Vagina (tissue), 2 donors: ENCODE measurements at regions not wholly inside any gene's neighbourhood (a gene's known extent, or its start where the extent isn't known, plus 50 kb on each side); places are given as distances from the start of the nearest gene placed in this dataset.

Experiments used
- POLR2AphosphoS5 ChIP-seq, 2 donors: sonication (generic); formaldehyde crosslinking; IDR thresholded peaks; one replicate each; pipeline ENCODE4 v1.9.0; 2017; ENCODE audit warnings: antibody characterized with exemption in 2 of 2, mild to moderate bottlenecking in 2 of 2, low read depth in 1 of 2; ENCODE audit not compliant: insufficient read depth in 1 of 2
- TF ChIP-seq, protein P1 (sequence below), 3 experiments: fragments of 450-650 bp in 2 of 3; fragments of 200-600 bp in 1 of 3; sonication (generic) in 1 of 3; IDR thresholded peaks; one replicate each; pipeline ENCODE4 v1.5.1; 2017 to 2019; ENCODE audit warnings: antibody characterized with exemption in 3 of 3, mild to moderate bottlenecking in 2 of 3, moderate library complexity in 2 of 3

DNA sequence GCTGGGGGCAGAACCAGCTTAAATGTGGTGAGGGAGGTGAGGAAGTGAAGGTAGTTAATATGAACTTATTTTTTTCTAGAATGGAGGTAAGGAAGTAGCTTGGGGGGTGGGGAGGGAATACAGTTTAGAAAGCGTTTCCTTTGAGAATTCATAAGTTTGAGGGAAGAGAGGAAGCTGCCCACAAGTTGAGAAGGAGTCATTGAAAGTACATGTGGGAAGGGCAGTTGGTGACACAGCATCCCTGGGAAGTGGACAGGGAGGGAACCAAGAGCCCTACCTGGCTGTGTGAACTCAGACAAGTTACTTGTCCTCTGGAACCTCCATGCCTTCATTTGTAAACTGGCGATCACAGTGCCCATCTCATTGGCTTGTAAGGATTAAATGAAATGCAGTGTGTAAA is 125.9 kb upstream of the SPON1 start:
- TF ChIP-seq, protein P1, sequence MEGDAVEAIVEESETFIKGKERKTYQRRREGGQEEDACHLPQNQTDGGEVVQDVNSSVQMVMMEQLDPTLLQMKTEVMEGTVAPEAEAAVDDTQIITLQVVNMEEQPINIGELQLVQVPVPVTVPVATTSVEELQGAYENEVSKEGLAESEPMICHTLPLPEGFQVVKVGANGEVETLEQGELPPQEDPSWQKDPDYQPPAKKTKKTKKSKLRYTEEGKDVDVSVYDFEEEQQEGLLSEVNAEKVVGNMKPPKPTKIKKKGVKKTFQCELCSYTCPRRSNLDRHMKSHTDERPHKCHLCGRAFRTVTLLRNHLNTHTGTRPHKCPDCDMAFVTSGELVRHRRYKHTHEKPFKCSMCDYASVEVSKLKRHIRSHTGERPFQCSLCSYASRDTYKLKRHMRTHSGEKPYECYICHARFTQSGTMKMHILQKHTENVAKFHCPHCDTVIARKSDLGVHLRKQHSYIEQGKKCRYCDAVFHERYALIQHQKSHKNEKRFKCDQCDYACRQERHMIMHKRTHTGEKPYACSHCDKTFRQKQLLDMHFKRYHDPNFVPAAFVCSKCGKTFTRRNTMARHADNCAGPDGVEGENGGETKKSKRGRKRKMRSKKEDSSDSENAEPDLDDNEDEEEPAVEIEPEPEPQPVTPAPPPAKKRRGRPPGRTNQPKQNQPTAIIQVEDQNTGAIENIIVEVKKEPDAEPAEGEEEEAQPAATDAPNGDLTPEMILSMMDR (IDR thresholded peaks at IDR 0.05) = no peak
- TF ChIP-seq POLR2AphosphoS5 (IDR thresholded peaks at IDR 0.05; ENCODE audit: insufficient read depth in 1 of 2, low read depth in 1 of 2) = no peak
